ENCODE measurements at regions not wholly inside any gene's neighbourhood (a gene's known extent, or its start where the extent isn't known, plus 50 kb on each side); places are given as distances from the start of the nearest gene placed in this dataset.

DNA sequence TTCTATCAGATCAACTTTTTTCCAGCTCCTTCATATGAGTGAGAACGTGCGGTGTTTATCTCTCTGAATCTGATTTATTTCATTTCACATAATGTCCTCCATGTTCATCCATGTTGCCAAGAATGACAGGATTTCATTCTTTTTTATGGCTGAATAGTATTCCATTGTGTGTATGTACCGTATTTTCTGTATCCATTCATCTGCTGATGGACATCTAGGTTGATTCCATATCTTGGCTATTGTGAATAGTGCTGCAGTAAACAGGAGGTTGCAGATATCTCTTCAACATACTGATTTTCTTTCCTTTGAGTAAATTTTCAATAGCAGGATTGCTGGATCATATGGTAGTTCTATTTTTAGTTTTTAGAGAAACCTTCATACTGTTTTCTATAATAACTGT is 388.5 kb downstream of the DCDC2C start:
- TF ChIP-seq, protein P1, sequence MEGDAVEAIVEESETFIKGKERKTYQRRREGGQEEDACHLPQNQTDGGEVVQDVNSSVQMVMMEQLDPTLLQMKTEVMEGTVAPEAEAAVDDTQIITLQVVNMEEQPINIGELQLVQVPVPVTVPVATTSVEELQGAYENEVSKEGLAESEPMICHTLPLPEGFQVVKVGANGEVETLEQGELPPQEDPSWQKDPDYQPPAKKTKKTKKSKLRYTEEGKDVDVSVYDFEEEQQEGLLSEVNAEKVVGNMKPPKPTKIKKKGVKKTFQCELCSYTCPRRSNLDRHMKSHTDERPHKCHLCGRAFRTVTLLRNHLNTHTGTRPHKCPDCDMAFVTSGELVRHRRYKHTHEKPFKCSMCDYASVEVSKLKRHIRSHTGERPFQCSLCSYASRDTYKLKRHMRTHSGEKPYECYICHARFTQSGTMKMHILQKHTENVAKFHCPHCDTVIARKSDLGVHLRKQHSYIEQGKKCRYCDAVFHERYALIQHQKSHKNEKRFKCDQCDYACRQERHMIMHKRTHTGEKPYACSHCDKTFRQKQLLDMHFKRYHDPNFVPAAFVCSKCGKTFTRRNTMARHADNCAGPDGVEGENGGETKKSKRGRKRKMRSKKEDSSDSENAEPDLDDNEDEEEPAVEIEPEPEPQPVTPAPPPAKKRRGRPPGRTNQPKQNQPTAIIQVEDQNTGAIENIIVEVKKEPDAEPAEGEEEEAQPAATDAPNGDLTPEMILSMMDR (IDR thresholded peaks at IDR 0.05; ENCODE audit: insufficient read depth, low read length, poor library complexity, severe bottlenecking) = no peak
- no peak for TF ChIP-seq EZH2phosphoT487 (conservative IDR thresholded peaks at IDR 0.05; ENCODE audit: low read length)
